Naive B cell (primary cell): ENCODE measurements at regions not wholly inside any gene's neighbourhood (a gene's known extent, or its start where the extent isn't known, plus 50 kb on each side); places are given as distances from the start of the nearest gene placed in this dataset.
"Not testable (repeated sequence)": the region's sequence is repeated elsewhere in the genome, so short reads cannot be mapped to it uniquely, and the experiment has no call there.

ENCODE experiments used
- ATAC-seq, 2 donors: fragments of 150-1000 bp; cut with Tn5 transposase; 2 replicates each; pipeline ENCODE4 v1.10.0; 2021; ENCODE audit warnings: low read depth in 2 of 2, mild to moderate bottlenecking in 2 of 2, moderate library complexity in 2 of 2
- DNase-seq: peaks from one replicate; pipeline ENCODE4 v3.0.0; 2022
- H3K27ac Mint-ChIP-seq, 6 donors: one replicate each; pipeline ENCODE4 v1.8.0; 2020 to 2022; ENCODE audit warnings: mild to moderate bottlenecking in 6 of 6, mixed read lengths in 6 of 6, moderate library complexity in 5 of 6, inconsistent platforms in 2 of 6
- H3K27me3 Mint-ChIP-seq, 3 donors: one replicate each; pipeline ENCODE4 v1.8.0; 2021 to 2022; ENCODE audit warnings: mixed read lengths in 3 of 3, mild to moderate bottlenecking in 1 of 3
- H3K36me3 Mint-ChIP-seq, 2 donors: one replicate each; pipeline ENCODE4 v1.8.0; 2020 to 2022; ENCODE audit warnings: mixed read lengths in 2 of 2, inconsistent platforms in 1 of 2, mild to moderate bottlenecking in 1 of 2
- H3K4me1 Mint-ChIP-seq, 3 donors: one replicate each; pipeline ENCODE4 v1.8.0; 2020 to 2022; ENCODE audit warnings: mixed read lengths in 3 of 3, inconsistent platforms in 1 of 3, mild to moderate bottlenecking in 1 of 3, moderate library complexity in 1 of 3
- H3K4me3 Mint-ChIP-seq, 8 donors: one replicate each; pipeline ENCODE4 v1.8.0; 2020 to 2022; ENCODE audit warnings: mild to moderate bottlenecking in 8 of 8, mixed read lengths in 8 of 8, moderate library complexity in 8 of 8, inconsistent platforms in 2 of 8
- H3K9me3 Mint-ChIP-seq, 7 donors: one replicate each; pipeline ENCODE4 v1.8.0; 2020 to 2022; ENCODE audit warnings: mixed read lengths in 7 of 7, mild to moderate bottlenecking in 5 of 7, inconsistent platforms in 2 of 7, moderate library complexity in 1 of 7

- not testable (repeated sequence) for H3K4me3 Mint-ChIP-seq, H3K4me1 Mint-ChIP-seq, H3K9me3 Mint-ChIP-seq, H3K36me3 Mint-ChIP-seq, H3K27ac Mint-ChIP-seq, ATAC-seq, DNase-seq, H3K27me3 Mint-ChIP-seq
These were observed 55.2 kb downstream of the GOLGA8B start for GRCh38 chr15:34528055-34528754.

- not testable (repeated sequence) for H3K4me3 Mint-ChIP-seq, H3K36me3 Mint-ChIP-seq, H3K4me1 Mint-ChIP-seq, ATAC-seq, H3K27me3 Mint-ChIP-seq, DNase-seq, H3K27ac Mint-ChIP-seq, H3K9me3 Mint-ChIP-seq
These were observed 55.8 kb downstream of the GOLGA8B start for GRCh38 chr15:34527641-34528040.

- H3K36me3 Mint-ChIP-seq, H3K4me1 Mint-ChIP-seq, DNase-seq, H3K4me3 Mint-ChIP-seq, ATAC-seq, H3K9me3 Mint-ChIP-seq, H3K27ac Mint-ChIP-seq: not testable (repeated sequence)
- H3K27me3 Mint-ChIP-seq = peaks cover 0 to 15% (median 11%) of the 10 kb centered on the region in 3 donors
These were observed 59.6 kb downstream of the GOLGA8B start for GRCh38 chr15:34523849-34524248.

GRCh38 chr15:34522601-34523000 lies 60.9 kb downstream of the GOLGA8B start:
- H3K27me3 Mint-ChIP-seq = peaks cover 0 to 15% (median 11%) of the 10 kb centered on the region in 3 donors
- not testable (repeated sequence) for ATAC-seq, H3K9me3 Mint-ChIP-seq, H3K27ac Mint-ChIP-seq, DNase-seq, H3K4me1 Mint-ChIP-seq, H3K36me3 Mint-ChIP-seq, H3K4me3 Mint-ChIP-seq

GRCh38 chr15:34521802-34522485 lies 61.5 kb downstream of the GOLGA8B start:
- not testable (repeated sequence) for ATAC-seq
- H3K4me3 Mint-ChIP-seq = peak overlapping the region in 1 of 8 donors; percentile 9

GRCh38 chr15:34520566-34520965 lies 62.9 kb downstream of the GOLGA8B start:
- no peak for ATAC-seq
- peaks cover 3 to 30% (median 30%) of the 10 kb centered on the region in 3 donors for H3K27me3 Mint-ChIP-seq
- no peaks in the 10 kb centered on the region for H3K36me3 Mint-ChIP-seq
- no peaks in the 10 kb centered on the region for H3K9me3 Mint-ChIP-seq
- no peak for DNase-seq
- H3K4me1 Mint-ChIP-seq = no peaks in the 10 kb centered on the region
- no peak overlapping the region for H3K27ac Mint-ChIP-seq
- no peak overlapping the region for H3K4me3 Mint-ChIP-seq

More at GRCh38 chr15:34521802-34522485, 61.5 kb downstream of the GOLGA8B start:
- peaks cover under 1 to 17% (median 16%) of the 10 kb centered on the region in 3 donors for H3K27me3 Mint-ChIP-seq
- H3K27ac Mint-ChIP-seq, DNase-seq, H3K4me1 Mint-ChIP-seq, H3K9me3 Mint-ChIP-seq, H3K36me3 Mint-ChIP-seq: not testable (repeated sequence)

- not testable (repeated sequence) for H3K36me3 Mint-ChIP-seq, ATAC-seq, H3K4me3 Mint-ChIP-seq, H3K4me1 Mint-ChIP-seq, H3K9me3 Mint-ChIP-seq, H3K27ac Mint-ChIP-seq, DNase-seq
- H3K27me3 Mint-ChIP-seq = peaks cover 3 to 36% (median 35%) of the 10 kb centered on the region in 3 donors
These were observed 63.4 kb downstream of the GOLGA8B start for GRCh38 chr15:34520010-34520409.

- peaks cover 5 to 26% (median 8%) of the 10 kb centered on the region in 3 donors for H3K4me1 Mint-ChIP-seq
- no peaks in the 10 kb centered on the region for H3K36me3 Mint-ChIP-seq
- peaks cover 0 to 10% (median 0%) of the 10 kb centered on the region in 7 donors for H3K9me3 Mint-ChIP-seq
- DNase-seq (no peak), ATAC-seq (peak; percentile 49 to 50)
- peak overlapping the region in 6 of 8 donors; percentile 54 to 91 (median 82) for H3K4me3 Mint-ChIP-seq
- no peak overlapping the region for H3K27ac Mint-ChIP-seq
- peaks cover 20 to 67% (median 57%) of the 10 kb centered on the region in 3 donors for H3K27me3 Mint-ChIP-seq
These were observed 69.2 kb downstream of the GOLGA8B start for GRCh38 chr15:34514251-34514670.

- ATAC-seq (no peak), DNase-seq (no peak)
- H3K36me3 Mint-ChIP-seq = no peaks in the 10 kb centered on the region
- H3K27ac Mint-ChIP-seq = no peak overlapping the region
- peaks cover 0 to 10% (median 0%) of the 10 kb centered on the region in 7 donors for H3K9me3 Mint-ChIP-seq
- H3K4me3 Mint-ChIP-seq = peak overlapping the region in 4 of 8 donors; percentile 17 to 79 (median 49)
- peaks cover 20 to 66% (median 57%) of the 10 kb centered on the region in 3 donors for H3K27me3 Mint-ChIP-seq
- H3K4me1 Mint-ChIP-seq = peaks cover 5 to 26% (median 8%) of the 10 kb centered on the region in 3 donors
These were observed 70.8 kb downstream of the GOLGA8B start for GRCh38 chr15:34512628-34513027.

GRCh38 chr15:34501131-34501530 lies 63.5 kb upstream of the GOLGA8A start:
- H3K4me3 Mint-ChIP-seq = no peak overlapping the region
- no peaks in the 10 kb centered on the region for H3K9me3 Mint-ChIP-seq
- H3K36me3 Mint-ChIP-seq = no peaks in the 10 kb centered on the region
- peaks cover 0 to 3% (median 0%) of the 10 kb centered on the region in 3 donors for H3K4me1 Mint-ChIP-seq
- DNase-seq = no peak
- no peak overlapping the region for H3K27ac Mint-ChIP-seq
- ATAC-seq = no peak
- H3K27me3 Mint-ChIP-seq = peaks cover 28 to 65% (median 63%) of the 10 kb centered on the region in 3 donors

- ATAC-seq = no peak
- peaks cover 23 to 55% (median 50%) of the 10 kb centered on the region in 3 donors for H3K27me3 Mint-ChIP-seq
- H3K9me3 Mint-ChIP-seq = peaks cover 0 to 10% (median 5%) of the 10 kb centered on the region in 7 donors
- H3K4me1 Mint-ChIP-seq = peaks cover 0 to 7% (median 6%) of the 10 kb centered on the region in 3 donors
- H3K27ac Mint-ChIP-seq = no peak overlapping the region
- peaks cover 4 to 6% of the 10 kb centered on the region in 2 donors for H3K36me3 Mint-ChIP-seq
- DNase-seq = no peak
- peak overlapping the region in 2 of 8 donors; percentile 17 to 23 for H3K4me3 Mint-ChIP-seq
These were observed 58.8 kb upstream of the GOLGA8A start for GRCh38 chr15:34496207-34496995.

GRCh38 chr15:34495707-34496106 lies 58.1 kb upstream of the GOLGA8A start:
- H3K4me1 Mint-ChIP-seq, DNase-seq, ATAC-seq, H3K27ac Mint-ChIP-seq: not testable (repeated sequence)
- Mint-ChIP-seq H3K9me3 (peaks cover 0 to 17% (median 10%) of the 10 kb centered on the region in 7 donors), H3K27me3 (peaks cover 29 to 59% (median 51%) of the 10 kb centered on the region in 3 donors), H3K36me3 (peaks cover 11 to 13% of the 10 kb centered on the region in 2 donors), H3K4me3 (peak overlapping the region in 4 of 8 donors; percentile 13 to 66 (median 28))

- Mint-ChIP-seq H3K4me1 (peaks cover 0 to 9% (median 6%) of the 10 kb centered on the region in 3 donors), H3K4me3 (no peak overlapping the region), H3K36me3 (peaks cover 14% of the 10 kb centered on the region in 2 donors), H3K27ac (no peak overlapping the region), H3K27me3 (peaks cover 20 to 60% (median 49%) of the 10 kb centered on the region in 3 donors), H3K9me3 (peaks cover 0 to 26% (median 12%) of the 10 kb centered on the region in 7 donors)
- ATAC-seq (no peak), DNase-seq (no peak)
These were observed 56.4 kb upstream of the GOLGA8A start for GRCh38 chr15:34494084-34494399.
